DND-41 (cell line): ENCODE measurements at regions not wholly inside any gene's neighbourhood (a gene's known extent, or its start where the extent isn't known, plus 50 kb on each side); places are given as distances from the start of the nearest gene placed in this dataset.

Source experiments
- EZH2 ChIP-seq: IDR thresholded peaks from 3 replicates; pipeline ENCODE4 v1.6.1; 2012; ENCODE audit warnings: borderline replicate concordance, low read depth, mild to moderate bottlenecking, moderate library complexity, low read length, inconsistent platforms; ENCODE audit not compliant: severe bottlenecking
- TF ChIP-seq, protein P1 (sequence below): IDR thresholded peaks from 2 replicates; pipeline ENCODE4 v1.5.1; 2012; ENCODE audit warnings: borderline replicate concordance, low read length, moderate library complexity, mild to moderate bottlenecking; ENCODE audit not compliant: poor library complexity, severe bottlenecking; ENCODE audit errors: extremely low read depth

DNA sequence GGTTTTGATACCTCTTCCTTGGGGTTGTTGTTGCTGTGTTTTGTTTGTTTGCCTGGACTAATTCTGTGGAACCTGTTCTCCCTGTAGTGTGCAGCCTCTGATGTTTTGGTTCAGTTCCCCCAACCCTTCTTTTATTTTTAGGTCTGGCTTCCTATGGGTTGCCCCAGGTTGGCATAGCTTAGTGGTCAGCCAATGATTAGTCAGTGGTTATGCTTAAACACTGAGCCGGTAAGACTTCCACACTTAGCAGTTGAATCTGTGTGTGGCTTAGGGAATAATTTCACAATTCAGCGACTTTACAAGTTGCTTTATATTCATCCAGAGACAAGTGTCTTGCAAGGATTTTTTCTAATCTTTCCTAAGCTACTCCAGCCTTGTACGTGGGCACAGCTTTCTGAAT lies 78.6 kb upstream of the CLPB start:
- TF ChIP-seq, protein P1, sequence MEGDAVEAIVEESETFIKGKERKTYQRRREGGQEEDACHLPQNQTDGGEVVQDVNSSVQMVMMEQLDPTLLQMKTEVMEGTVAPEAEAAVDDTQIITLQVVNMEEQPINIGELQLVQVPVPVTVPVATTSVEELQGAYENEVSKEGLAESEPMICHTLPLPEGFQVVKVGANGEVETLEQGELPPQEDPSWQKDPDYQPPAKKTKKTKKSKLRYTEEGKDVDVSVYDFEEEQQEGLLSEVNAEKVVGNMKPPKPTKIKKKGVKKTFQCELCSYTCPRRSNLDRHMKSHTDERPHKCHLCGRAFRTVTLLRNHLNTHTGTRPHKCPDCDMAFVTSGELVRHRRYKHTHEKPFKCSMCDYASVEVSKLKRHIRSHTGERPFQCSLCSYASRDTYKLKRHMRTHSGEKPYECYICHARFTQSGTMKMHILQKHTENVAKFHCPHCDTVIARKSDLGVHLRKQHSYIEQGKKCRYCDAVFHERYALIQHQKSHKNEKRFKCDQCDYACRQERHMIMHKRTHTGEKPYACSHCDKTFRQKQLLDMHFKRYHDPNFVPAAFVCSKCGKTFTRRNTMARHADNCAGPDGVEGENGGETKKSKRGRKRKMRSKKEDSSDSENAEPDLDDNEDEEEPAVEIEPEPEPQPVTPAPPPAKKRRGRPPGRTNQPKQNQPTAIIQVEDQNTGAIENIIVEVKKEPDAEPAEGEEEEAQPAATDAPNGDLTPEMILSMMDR: no peak
- TF ChIP-seq EZH2: no peak
